M059J (cell line): ENCODE measurements at regions not wholly inside any gene's neighbourhood (a gene's known extent, or its start where the extent isn't known, plus 50 kb on each side); places are given as distances from the start of the nearest gene placed in this dataset.
A peak's percentile ranks its signal among the peaks of the same experiment; 100 is the strongest.

ENCODE experiments used
- DNase-seq: peaks from one replicate; pipeline ENCODE4 v3.0.0-alpha.2; 2012; ENCODE audit warnings: low read depth

GRCh38 chr2:64769392-64770044 is 115.8 kb upstream of the SERTAD2 start:
- DNase-seq = no peak

- peak; percentile 71 for DNase-seq
These were observed 116.5 kb upstream of the SERTAD2 start for GRCh38 chr2:64770137-64770780.

- peak; percentile 94 for DNase-seq
These were observed 117.1 kb upstream of the SERTAD2 start for GRCh38 chr2:64770781-64771334.

GRCh38 chr2:64771737-64772136 is 118.0 kb upstream of the SERTAD2 start:
- DNase-seq = no peak

GRCh38 chr2:64773461-64774118 is 119.9 kb upstream of the SERTAD2 start:
- no peak for DNase-seq

GRCh38 chr2:64777841-64778240 is 124.1 kb upstream of the SERTAD2 start:
- no peak for DNase-seq

- DNase-seq = peak; percentile 97
These were observed 125.5 kb upstream of the SERTAD2 start for GRCh38 chr2:64779117-64779690.

- peak; percentile 50 for DNase-seq
These were observed 126.3 kb upstream of the SERTAD2 start for GRCh38 chr2:64780041-64780440.

GRCh38 chr2:64781711-64782390 is 128.1 kb upstream of the SERTAD2 start:
- peak; percentile 53 for DNase-seq

- DNase-seq = no peak
These were observed 130.7 kb upstream of the SERTAD2 start for GRCh38 chr2:64784168-64785061.

GRCh38 chr2:64785245-64785644 is 131.5 kb upstream of the SERTAD2 start:
- no peak for DNase-seq

- no peak for DNase-seq
These were observed 132.8 kb upstream of the SERTAD2 start for GRCh38 chr2:64786343-64787018.

- DNase-seq = no peak
These were observed 133.3 kb upstream of the SERTAD2 start for GRCh38 chr2:64787019-64787365.

- no peak for DNase-seq
These were observed 134.0 kb upstream of the SERTAD2 start for GRCh38 chr2:64787698-64788097.

- no peak for DNase-seq
These were observed 136.0 kb upstream of the SERTAD2 start for GRCh38 chr2:64789466-64790320.

GRCh38 chr2:64792300-64792699 is 138.6 kb upstream of the SERTAD2 start:
- DNase-seq = peak; percentile 35

GRCh38 chr2:64792995-64793639 is 139.4 kb upstream of the SERTAD2 start:
- peak; percentile 29 for DNase-seq

GRCh38 chr2:64793701-64794100 is 140.0 kb upstream of the SERTAD2 start:
- no peak for DNase-seq
